ENCODE measurements at regions not wholly inside any gene's neighbourhood (a gene's known extent, or its start where the extent isn't known, plus 50 kb on each side); places are given as distances from the start of the nearest gene placed in this dataset.

- no peak for TF ChIP-seq CTCF (IDR thresholded peaks at IDR 0.05; ENCODE audit: insufficient read depth, low read length, severe bottlenecking)
- no peaks in the 10 kb centered on the region for H3K27me3 ChIP-seq (ENCODE audit: control insufficient read depth, insufficient read depth, low read length)
- no peak for FAIRE-seq
- H3K4me3 ChIP-seq (ENCODE audit: low read depth, low read length): no peak overlapping the region
- DNase-seq (ENCODE audit: low read depth): no peak
- no peaks in the 10 kb centered on the region for H3K36me3 ChIP-seq (ENCODE audit: control insufficient read depth, insufficient read depth, low read length)
These were observed 164.8 kb upstream of the ZNF536 start for GRCh38 chr19:30207357-30207756.

GRCh38 chr19:30208436-30209060 lies 163.6 kb upstream of the ZNF536 start:
- Histone ChIP-seq H3K4me3 (ENCODE audit: low read depth, low read length) (no peak overlapping the region), H3K27me3 (ENCODE audit: control insufficient read depth, insufficient read depth, low read length) (no peaks in the 10 kb centered on the region), H3K36me3 (ENCODE audit: control insufficient read depth, insufficient read depth, low read length) (no peaks in the 10 kb centered on the region)
- no peak for TF ChIP-seq CTCF (IDR thresholded peaks at IDR 0.05; ENCODE audit: insufficient read depth, low read length, severe bottlenecking)
- DNase-seq (ENCODE audit: low read depth) (no peak), FAIRE-seq (no peak)

- no peak for FAIRE-seq
- Histone ChIP-seq H3K4me3 (ENCODE audit: low read depth, low read length) (no peak overlapping the region), H3K27me3 (ENCODE audit: control insufficient read depth, insufficient read depth, low read length) (no peaks in the 10 kb centered on the region), H3K36me3 (ENCODE audit: control insufficient read depth, insufficient read depth, low read length) (no peaks in the 10 kb centered on the region)
- no peak for DNase-seq (ENCODE audit: low read depth)
- TF ChIP-seq CTCF (IDR thresholded peaks at IDR 0.05; ENCODE audit: insufficient read depth, low read length, severe bottlenecking): no peak
These were observed 162.3 kb upstream of the ZNF536 start for GRCh38 chr19:30209617-30210600.

- DNase-seq (ENCODE audit: low read depth) (no peak), FAIRE-seq (no peak)
- no peaks in the 10 kb centered on the region for H3K27me3 ChIP-seq (ENCODE audit: control insufficient read depth, insufficient read depth, low read length)
- no peaks in the 10 kb centered on the region for H3K36me3 ChIP-seq (ENCODE audit: control insufficient read depth, insufficient read depth, low read length)
- no peak overlapping the region for H3K4me3 ChIP-seq (ENCODE audit: low read depth, low read length)
- no peak for TF ChIP-seq CTCF (IDR thresholded peaks at IDR 0.05; ENCODE audit: insufficient read depth, low read length, severe bottlenecking)
These were observed 159.6 kb upstream of the ZNF536 start for GRCh38 chr19:30212574-30212973.

GRCh38 chr19:30214651-30215051 lies 157.5 kb upstream of the ZNF536 start:
- DNase-seq (ENCODE audit: low read depth): no peak
- peak; percentile 36 for FAIRE-seq
- no peaks in the 10 kb centered on the region for H3K27me3 ChIP-seq (ENCODE audit: control insufficient read depth, insufficient read depth, low read length)

More at GRCh38 chr19:30214651-30215051, 157.5 kb upstream of the ZNF536 start:
- Histone ChIP-seq H3K4me3 (ENCODE audit: low read depth, low read length) (no peak overlapping the region), H3K36me3 (ENCODE audit: control insufficient read depth, insufficient read depth, low read length) (no peaks in the 10 kb centered on the region)
- no peak for TF ChIP-seq CTCF (IDR thresholded peaks at IDR 0.05; ENCODE audit: insufficient read depth, low read length, severe bottlenecking)

Data from bronchial epithelial cell (primary cell).